Panc1 (cell line): ENCODE measurements at regions not wholly inside any gene's neighbourhood (a gene's known extent, or its start where the extent isn't known, plus 50 kb on each side); places are given as distances from the start of the nearest gene placed in this dataset.

Source experiments
- ATAC-seq: fragments of 200-7000 bp; cut with Tn5 transposase; 2 replicates; pipeline ENCODE4 v1.9.1; 2020; ENCODE audit warnings: mild to moderate bottlenecking, moderate library complexity
- BruUV-seq: library from RNA; stranded (reverse); fragments of 400-500 nt; replicated peaks from 2 replicates; lab custom pipeline; 2021; lab: Mats Ljungman, UMichigan
- CTCF ChIA-PET: fragments of 300-600 bp; sonication (Branson Sonifier 250); formaldehyde crosslinking; loops from one replicate; lab custom pipeline; 2022; ENCODE audit warnings: antibody characterized with exemption; lab: Charles Lee
- POLR2A ChIA-PET: fragments of 300-600 bp; sonication (Branson Sonifier 250); formaldehyde crosslinking; loops from one replicate; lab custom pipeline; 2022; ENCODE audit warnings: antibody characterized with exemption; lab: Charles Lee
- DNase-seq: peaks from one replicate; pipeline ENCODE4 v3.0.0-alpha.2; 2010; ENCODE audit warnings: low read depth, low spot score
- H3K27ac ChIP-seq: 2 replicates; pipeline ENCODE4 v1.5.1; 2011; ENCODE audit warnings: mild to moderate bottlenecking, low read length, inconsistent platforms
- H3K27me3 ChIP-seq: fragments of 200-500 bp; sonication (Bioruptor generic); 2 replicates; pipeline ENCODE4 v1.6.0; 2014; ENCODE audit warnings: low read length, inconsistent platforms; ENCODE audit not compliant: control insufficient read depth, insufficient read depth
- H3K36me3 ChIP-seq: fragments of 200-500 bp; sonication (Bioruptor generic); 2 replicates; pipeline ENCODE4 v1.5.1; 2014; ENCODE audit warnings: inconsistent platforms, mild to moderate bottlenecking, low read length, moderate library complexity; ENCODE audit not compliant: control insufficient read depth, insufficient read depth
- H3K4me1 ChIP-seq: 2 replicates; pipeline ENCODE4 v1.5.1; 2011; ENCODE audit warnings: inconsistent platforms, mild to moderate bottlenecking, low read length, moderate library complexity; ENCODE audit not compliant: control insufficient read depth, insufficient read depth
- H3K4me3 ChIP-seq, 2 experiments: 2 replicates each; pipeline ENCODE4 v1.5.1; 2011 to 2012; ENCODE audit warnings: low read depth in 2 of 2, low read length in 2 of 2, mild to moderate bottlenecking in 2 of 2, inconsistent platforms in 1 of 2, moderate library complexity in 1 of 2
- H3K9me3 ChIP-seq: fragments of 200-500 bp; sonication (Bioruptor generic); 2 replicates; pipeline ENCODE4 v1.5.1; 2014; ENCODE audit warnings: low read depth, mild to moderate bottlenecking, inconsistent platforms, low read length, moderate library complexity; ENCODE audit not compliant: control insufficient read depth, insufficient read depth
- CTCF ChIP-seq: fragments of 450-650 bp; IDR thresholded peaks from 2 replicates; pipeline ENCODE4 v1.5.1; 2017; ENCODE audit warnings: mild to moderate bottlenecking
- POLR2AphosphoS5 ChIP-seq: IDR thresholded peaks from 2 replicates; pipeline ENCODE4 v1.6.1; 2012; ENCODE audit warnings: mild to moderate bottlenecking, low read depth, low read length, moderate library complexity
- REST ChIP-seq, 2 experiments: IDR thresholded peaks; 2 replicates each; pipeline ENCODE4 v1.6.1; 2011 to 2012; ENCODE audit warnings: low read depth in 2 of 2, control low read depth in 1 of 2, low read length in 1 of 2, mild to moderate bottlenecking in 1 of 2, moderate library complexity in 1 of 2; ENCODE audit not compliant: insufficient read depth in 1 of 2
- SIN3A ChIP-seq: IDR thresholded peaks from 2 replicates; pipeline ENCODE4 v1.6.1; 2012; ENCODE audit warnings: low read depth, mild to moderate bottlenecking, low read length, moderate library complexity, borderline replicate concordance; ENCODE audit not compliant: insufficient read depth
- TCF7L2 ChIP-seq: IDR thresholded peaks from 2 replicates; pipeline ENCODE4 v1.6.1; 2011; ENCODE audit warnings: mild to moderate bottlenecking, low read depth, low read length, inconsistent platforms
- in situ Hi-C: cut with HindIII; loops from 2 replicates; pipeline ENCODE4 v1.10.0; 2016; ENCODE audit warnings: low sequenced_read_pairs, low pct_unique_long_range_greater_than_20kb
- intact Hi-C: fragments of 100-400 bp; cut with micrococcal nuclease; formaldehyde crosslinking; loops from one replicate; pipeline ENCODE4 v1.10.0; 2022; ENCODE audit not compliant: unreplicated experiment

GRCh38 chr13:95455782-95456181 lies 96.7 kb upstream of the CLDN10 start:
- TF ChIP-seq TCF7L2 (no peak), POLR2AphosphoS5 (no peak), CTCF (no peak), SIN3A (no peak)
- H3K36me3 ChIP-seq, result no peaks in the 10 kb centered on the region
- ChIA-PET POLR2A (no interaction called here), CTCF (no interaction called here)
- H3K9me3 ChIP-seq, result no peaks in the 10 kb centered on the region
- ATAC-seq (no peak), DNase-seq (no peak)
- intact Hi-C loops, result no loop called here
- no peak overlapping the region for H3K4me3 ChIP-seq
- in situ Hi-C loops, result no loop called here
- BruUV-seq, result no TSS peak
- no peak overlapping the region for H3K27ac ChIP-seq
- H3K27me3 ChIP-seq, result no peaks in the 10 kb centered on the region
- H3K4me1 ChIP-seq, result no peaks in the 10 kb centered on the region

GRCh38 chr13:95456815-95457214 lies 95.7 kb upstream of the CLDN10 start:
- in situ Hi-C loops, result no loop called here
- no peaks in the 10 kb centered on the region for H3K4me1 ChIP-seq
- H3K4me3 ChIP-seq, result no peak overlapping the region
- no peak for ATAC-seq
- no peak overlapping the region for H3K27ac ChIP-seq
- no TSS peak for BruUV-seq
- no peaks in the 10 kb centered on the region for H3K9me3 ChIP-seq
- TF ChIP-seq POLR2AphosphoS5 (no peak), SIN3A (no peak)
- no peaks in the 10 kb centered on the region for H3K36me3 ChIP-seq
- ChIA-PET POLR2A (no interaction called here), CTCF (no interaction called here)
- no peaks in the 10 kb centered on the region for H3K27me3 ChIP-seq
- intact Hi-C loops, result no loop called here
- no peak for DNase-seq

GRCh38 chr13:95457294-95457693 lies 95.2 kb upstream of the CLDN10 start:
- no peak for TF ChIP-seq SIN3A
- TF ChIP-seq POLR2AphosphoS5, result no peak
- no peak for TF ChIP-seq REST (IDR thresholded peaks at IDR 0.05; ENCODE audit: insufficient read depth in 1 of 2, low read depth in 2 of 2, low read length in 1 of 2)
- TF ChIP-seq TCF7L2, result no peak
- no peak for TF ChIP-seq CTCF
- intact Hi-C loops (no loop called here), in situ Hi-C loops (no loop called here)
- Histone ChIP-seq H3K4me1 (no peaks in the 10 kb centered on the region), H3K36me3 (no peaks in the 10 kb centered on the region), H3K9me3 (no peaks in the 10 kb centered on the region), H3K27me3 (no peaks in the 10 kb centered on the region), H3K27ac (no peak overlapping the region), H3K4me3 (no peak overlapping the region)
- DNase-seq (no peak), ATAC-seq (no peak)
- CTCF ChIA-PET, result no interaction called here
- POLR2A ChIA-PET, result interaction anchor here (0.6 kb wide), 1 partner anchor 42 kb away, joined by 3 read pairs; no protein-coding TSS in a partner anchor
- BruUV-seq, result no TSS peak
